MM.1S (cell line): ENCODE measurements at regions not wholly inside any gene's neighbourhood (a gene's known extent, or its start where the extent isn't known, plus 50 kb on each side); places are given as distances from the start of the nearest gene placed in this dataset.

Source experiments
- DNase-seq: peaks from one replicate; pipeline ENCODE4 v3.0.0-alpha.2; 2015
- H2AFZ ChIP-seq: fragments of 300-600 bp; sonication (generic); 2 replicates; pipeline ENCODE4 v1.6.0; 2016; ENCODE audit warnings: antibody characterized with exemption, low read length
- H3F3A ChIP-seq: fragments of 300-600 bp; sonication (generic); 2 replicates; pipeline ENCODE4 v1.6.1; 2016; ENCODE audit warnings: mild to moderate bottlenecking, antibody characterized with exemption, low read length, moderate library complexity, mixed read lengths; ENCODE audit not compliant: insufficient read depth
- H3K27ac ChIP-seq: fragments of 300-600 bp; sonication (generic); 2 replicates; pipeline ENCODE4 v1.5.1; 2016; ENCODE audit warnings: mild to moderate bottlenecking, low read length
- H3K27me3 ChIP-seq: fragments of 300-600 bp; sonication (generic); replicated peaks from 2 replicates; pipeline ENCODE4 v1.6.0; 2016; ENCODE audit warnings: low read length; ENCODE audit not compliant: insufficient read depth
- H3K36me3 ChIP-seq: fragments of 300-600 bp; sonication (generic); replicated peaks from 2 replicates; pipeline ENCODE4 v1.6.1; 2016; ENCODE audit warnings: mild to moderate bottlenecking, low read length, mixed read lengths; ENCODE audit not compliant: insufficient read depth
- H3K4me1 ChIP-seq: fragments of 300-600 bp; sonication (generic); 2 replicates; pipeline ENCODE4 v1.6.1; 2016; ENCODE audit warnings: low read length, mixed read lengths
- H3K4me2 ChIP-seq: fragments of 300-600 bp; sonication (generic); 2 replicates; pipeline ENCODE4 v1.6.0; 2016; ENCODE audit warnings: low read depth, low read length
- H3K4me3 ChIP-seq: fragments of 300-600 bp; sonication (generic); 2 replicates; pipeline ENCODE4 v1.5.1; 2016; ENCODE audit warnings: low read length, mixed read lengths
- H3K79me2 ChIP-seq: fragments of 300-600 bp; sonication (generic); 2 replicates; pipeline ENCODE4 v1.6.1; 2016; ENCODE audit warnings: mixed run types, low read length, mixed read lengths
- H3K9ac ChIP-seq: fragments of 300-600 bp; sonication (generic); 2 replicates; pipeline ENCODE4 v1.6.1; 2016; ENCODE audit warnings: low read length, mixed read lengths
- H3K9me2 ChIP-seq: fragments of 300-600 bp; sonication (generic); replicated peaks from 2 replicates; pipeline ENCODE4 v1.6.1; 2016; ENCODE audit warnings: mild to moderate bottlenecking, low read length, mixed read lengths; ENCODE audit not compliant: insufficient read depth
- H3K9me3 ChIP-seq: fragments of 300-600 bp; sonication (generic); replicated peaks from 2 replicates; pipeline ENCODE4 v1.6.1; 2016; ENCODE audit warnings: mild to moderate bottlenecking, low read length, mixed read lengths; ENCODE audit not compliant: insufficient read depth
- H4K20me1 ChIP-seq: fragments of 300-600 bp; sonication (generic); 2 replicates; pipeline ENCODE4 v1.6.1; 2016; ENCODE audit warnings: mild to moderate bottlenecking, low read length, moderate library complexity, mixed read lengths; ENCODE audit not compliant: insufficient read depth
- EZH2 ChIP-seq: fragments of 300-600 bp; sonication (generic); optimal IDR thresholded peaks from 2 replicates; pipeline ENCODE3; 2017; ENCODE audit warnings: low read depth, mild to moderate bottlenecking, antibody characterized with exemption, low read length, mixed read lengths
- EZH2phosphoT487 ChIP-seq: fragments of 300-600 bp; sonication (generic); IDR thresholded peaks from 2 replicates; pipeline ENCODE4 v1.6.1; 2018; ENCODE audit warnings: antibody characterized with exemption, low read length
- TF ChIP-seq, protein P1 (sequence below): fragments of 300-600 bp; sonication (generic); IDR thresholded peaks from 2 replicates; pipeline ENCODE4 v1.5.1; 2016; ENCODE audit warnings: antibody characterized with exemption, low read length, mixed read lengths

GRCh38 chr21:22898051-22898665, 1899.9 kb downstream of the NCAM2 start:
- Histone ChIP-seq H3K4me2 (no peak overlapping the region), H3K4me1 (no peaks in the 10 kb centered on the region), H4K20me1 (no peaks in the 10 kb centered on the region), H3K27ac (no peak overlapping the region), H3K9me3 (no peaks in the 10 kb centered on the region), H3F3A (no peaks in the 10 kb centered on the region), H2AFZ (no peak overlapping the region), H3K36me3 (no peaks in the 10 kb centered on the region), H3K4me3 (no peak overlapping the region), H3K9me2 (no peaks in the 10 kb centered on the region), H3K27me3 (no peaks in the 10 kb centered on the region), H3K9ac (no peak overlapping the region), H3K79me2 (no peaks in the 10 kb centered on the region)
- no peak for DNase-seq
- TF ChIP-seq, protein P1, sequence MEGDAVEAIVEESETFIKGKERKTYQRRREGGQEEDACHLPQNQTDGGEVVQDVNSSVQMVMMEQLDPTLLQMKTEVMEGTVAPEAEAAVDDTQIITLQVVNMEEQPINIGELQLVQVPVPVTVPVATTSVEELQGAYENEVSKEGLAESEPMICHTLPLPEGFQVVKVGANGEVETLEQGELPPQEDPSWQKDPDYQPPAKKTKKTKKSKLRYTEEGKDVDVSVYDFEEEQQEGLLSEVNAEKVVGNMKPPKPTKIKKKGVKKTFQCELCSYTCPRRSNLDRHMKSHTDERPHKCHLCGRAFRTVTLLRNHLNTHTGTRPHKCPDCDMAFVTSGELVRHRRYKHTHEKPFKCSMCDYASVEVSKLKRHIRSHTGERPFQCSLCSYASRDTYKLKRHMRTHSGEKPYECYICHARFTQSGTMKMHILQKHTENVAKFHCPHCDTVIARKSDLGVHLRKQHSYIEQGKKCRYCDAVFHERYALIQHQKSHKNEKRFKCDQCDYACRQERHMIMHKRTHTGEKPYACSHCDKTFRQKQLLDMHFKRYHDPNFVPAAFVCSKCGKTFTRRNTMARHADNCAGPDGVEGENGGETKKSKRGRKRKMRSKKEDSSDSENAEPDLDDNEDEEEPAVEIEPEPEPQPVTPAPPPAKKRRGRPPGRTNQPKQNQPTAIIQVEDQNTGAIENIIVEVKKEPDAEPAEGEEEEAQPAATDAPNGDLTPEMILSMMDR, result no peak
- TF ChIP-seq EZH2, result no peak
- TF ChIP-seq EZH2phosphoT487, result no peak

GRCh38 chr21:22900490-22900889, 1902.3 kb downstream of the NCAM2 start:
- no peaks in the 10 kb centered on the region for H3K36me3 ChIP-seq
- H3K9ac ChIP-seq, result no peak overlapping the region
- H3K9me2 ChIP-seq, result no peaks in the 10 kb centered on the region
- no peak overlapping the region for H3K27ac ChIP-seq
- no peaks in the 10 kb centered on the region for H3F3A ChIP-seq
- H3K4me1 ChIP-seq, result no peaks in the 10 kb centered on the region
- no peaks in the 10 kb centered on the region for H3K79me2 ChIP-seq
- DNase-seq, result no peak
- H3K9me3 ChIP-seq, result no peaks in the 10 kb centered on the region
- H3K4me2 ChIP-seq, result no peak overlapping the region
- no peak overlapping the region for H2AFZ ChIP-seq
- H4K20me1 ChIP-seq, result no peaks in the 10 kb centered on the region
- TF ChIP-seq EZH2phosphoT487 (no peak), EZH2 (no peak)
- TF ChIP-seq, protein P1, result no peak
- no peaks in the 10 kb centered on the region for H3K27me3 ChIP-seq
- H3K4me3 ChIP-seq, result no peak overlapping the region

DNA sequence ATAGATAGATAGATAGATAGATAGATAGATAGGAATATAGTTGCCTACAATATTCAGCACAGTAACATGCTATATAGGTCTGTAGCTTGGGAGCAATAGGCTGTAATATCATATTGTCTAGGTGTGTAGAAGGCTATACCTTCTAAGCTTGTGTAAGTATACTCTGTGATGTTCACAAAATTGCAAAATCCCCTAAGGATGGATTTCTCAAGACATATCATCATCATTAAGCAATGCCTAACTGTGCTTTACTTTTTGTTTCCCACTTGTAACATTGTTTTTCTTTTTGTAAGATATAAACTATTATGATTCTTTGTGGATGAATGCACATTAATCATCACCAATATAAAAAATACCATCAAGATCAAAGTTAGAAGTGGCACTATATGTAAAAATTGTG, 1905.6 kb downstream of the NCAM2 start:
- no peak for DNase-seq
- H2AFZ ChIP-seq, result no peak overlapping the region
- no peak overlapping the region for H3K27ac ChIP-seq
- H3F3A ChIP-seq, result no peaks in the 10 kb centered on the region
- TF ChIP-seq EZH2, result no peak
- TF ChIP-seq, protein P1, result no peak
- no peak for TF ChIP-seq EZH2phosphoT487
- no peak overlapping the region for H3K4me3 ChIP-seq
- no peaks in the 10 kb centered on the region for H4K20me1 ChIP-seq
- H3K27me3 ChIP-seq, result no peaks in the 10 kb centered on the region
- H3K9me3 ChIP-seq, result no peaks in the 10 kb centered on the region
- H3K9ac ChIP-seq, result no peak overlapping the region
- no peaks in the 10 kb centered on the region for H3K36me3 ChIP-seq
- H3K4me2 ChIP-seq, result no peak overlapping the region
- no peaks in the 10 kb centered on the region for H3K9me2 ChIP-seq
- no peaks in the 10 kb centered on the region for H3K4me1 ChIP-seq
- no peaks in the 10 kb centered on the region for H3K79me2 ChIP-seq
